NCI-H2029 treated with DMSO at 0.1 percent for 48 hours (cell line): ENCODE measurements at regions not wholly inside any gene's neighbourhood (a gene's known extent, or its start where the extent isn't known, plus 50 kb on each side); places are given as distances from the start of the nearest gene placed in this dataset.

Source experiments
- DNase-seq: peaks from one replicate; lab custom pipeline; 2025; lab: John Stamatoyannopoulos, UW

DNA sequence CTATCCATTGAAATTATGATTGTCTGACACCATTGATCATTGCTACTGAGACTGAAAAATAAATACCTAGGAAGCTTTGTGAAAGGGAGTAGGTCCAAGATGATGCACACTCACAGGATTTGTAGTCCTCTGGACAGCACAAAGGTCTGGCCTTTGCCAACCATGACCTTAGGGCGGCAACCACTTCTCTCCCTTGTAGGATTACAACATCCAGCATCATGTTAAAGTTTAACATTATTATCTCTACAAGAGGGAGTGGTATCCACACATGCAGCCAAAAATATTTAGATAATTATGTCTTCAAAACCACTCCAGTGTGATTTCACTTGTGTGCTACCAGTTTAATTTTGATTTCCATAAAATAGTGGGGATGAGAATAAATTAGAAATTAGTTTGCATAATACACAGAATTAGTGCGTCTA lies 51.1 kb upstream of the NHSL1 start:
- DNase-seq: no peak

DNA sequence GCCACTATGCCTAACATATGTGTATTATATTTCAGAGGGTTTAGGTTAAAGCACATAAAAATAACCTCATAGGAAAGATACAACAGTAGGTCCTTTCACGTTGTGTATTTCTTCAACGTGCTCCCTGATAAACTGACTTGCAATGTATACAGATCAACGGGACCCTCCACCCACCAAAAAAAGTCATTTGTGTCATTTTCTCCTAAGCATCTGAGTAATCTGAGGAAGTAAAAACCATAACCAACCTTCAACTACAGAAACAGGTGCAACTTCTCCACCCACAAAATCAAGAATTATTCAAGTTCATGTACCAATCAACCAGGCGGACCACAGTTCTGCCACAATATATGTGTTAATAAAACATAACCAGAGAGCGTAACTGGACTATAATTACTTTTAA lies 54.9 kb upstream of the NHSL1 start:
- no peak for DNase-seq

DNA sequence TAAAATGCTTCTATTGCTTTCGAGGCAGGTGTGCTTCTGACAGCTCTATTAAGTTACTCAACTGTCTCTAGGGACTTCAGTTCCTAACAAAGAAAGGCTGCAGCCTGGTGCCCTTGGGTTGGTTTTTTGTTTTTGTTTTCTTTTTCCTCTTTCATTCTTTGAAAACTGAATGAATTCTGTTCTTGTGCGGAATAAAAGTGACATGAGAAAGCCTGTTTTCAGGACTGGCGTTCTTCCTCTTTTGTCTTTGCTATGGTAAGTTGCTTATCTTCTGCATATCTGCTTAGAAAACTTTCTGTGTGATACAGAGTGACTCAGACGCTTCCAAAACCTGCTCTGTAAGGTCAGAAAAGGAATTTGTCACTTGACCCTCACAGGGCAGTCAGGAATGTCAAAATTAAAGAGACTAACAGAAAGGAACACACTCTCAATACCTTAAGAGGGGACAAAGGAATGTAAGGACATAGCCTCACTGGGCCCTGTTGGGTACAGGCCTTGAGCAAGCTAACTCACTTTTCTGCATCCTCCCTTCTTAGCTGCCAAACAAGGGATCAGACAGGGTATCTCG lies 56.2 kb upstream of the NHSL1 start:
- DNase-seq: no peak

DNA sequence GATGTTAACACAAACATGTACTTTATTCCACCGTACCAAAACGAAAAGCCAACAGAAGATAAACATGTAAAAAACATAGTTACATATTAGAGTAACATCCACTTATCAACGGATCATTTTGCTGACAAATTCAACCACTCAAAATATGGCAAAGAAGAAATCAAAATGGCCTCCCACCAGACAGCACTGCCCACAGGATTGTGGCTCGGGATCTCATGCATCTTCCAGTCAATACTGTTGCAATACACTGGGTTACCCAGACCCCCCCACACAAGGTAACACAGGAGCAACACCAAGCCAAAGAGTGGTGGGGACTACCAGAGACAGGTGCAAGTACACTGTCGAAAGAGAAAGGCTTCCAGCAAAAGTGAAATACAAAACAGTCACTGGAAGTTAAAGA lies 57.9 kb upstream of the NHSL1 start:
- DNase-seq: no peak

DNA sequence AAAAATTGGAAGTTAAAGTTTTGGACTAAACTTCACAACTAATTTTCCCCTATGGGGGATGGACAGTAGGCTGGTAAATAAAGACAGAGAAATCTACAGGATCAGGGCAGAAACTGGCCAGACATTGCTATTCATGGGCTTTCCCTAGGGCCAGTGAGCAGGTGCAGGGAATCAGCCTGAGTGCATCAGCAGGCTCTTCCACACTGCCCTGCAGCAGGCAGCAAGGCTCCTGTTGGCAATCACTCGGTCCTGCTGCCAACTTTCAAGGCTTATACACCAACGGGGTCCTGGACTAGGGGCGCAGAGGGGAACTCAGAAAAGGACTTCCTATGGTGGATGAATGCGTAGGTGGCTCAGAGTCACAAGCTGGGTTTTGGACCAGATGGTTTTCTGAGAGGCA lies 59.8 kb upstream of the NHSL1 start:
- no peak for DNase-seq

DNA sequence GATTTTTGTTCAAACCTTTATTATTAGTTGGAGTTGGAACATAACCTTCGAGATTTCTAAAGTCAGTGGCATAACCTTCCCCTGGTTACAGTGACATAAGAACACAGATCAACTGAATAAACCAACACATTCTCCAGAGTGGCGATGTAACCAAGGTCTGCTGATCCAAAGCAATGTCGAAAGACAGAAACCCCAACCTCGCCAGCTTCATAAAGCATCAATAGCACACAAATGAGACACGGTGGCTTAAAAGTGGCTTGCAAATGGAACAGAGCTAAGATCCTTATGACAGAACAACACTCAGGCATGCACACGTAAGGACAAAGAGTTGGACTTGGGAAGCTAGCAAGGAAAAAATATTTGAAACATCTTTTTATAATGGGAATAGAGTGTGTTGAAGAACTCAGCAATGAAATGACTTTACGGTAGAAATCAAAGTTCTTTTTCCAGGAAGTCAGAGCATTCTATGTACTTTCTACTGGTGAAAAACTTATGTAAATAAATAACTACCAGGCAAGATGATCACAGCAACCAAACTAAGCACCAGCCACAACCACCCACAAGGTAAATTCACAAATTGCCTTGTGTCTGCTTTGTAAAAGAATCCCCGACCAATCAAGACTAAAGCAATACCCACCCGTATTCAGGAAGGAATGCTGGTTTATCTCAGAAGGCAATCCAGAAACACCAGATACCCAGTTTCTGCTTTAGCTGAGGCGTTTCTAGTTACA lies 61.0 kb upstream of the NHSL1 start:
- no peak for DNase-seq

DNA sequence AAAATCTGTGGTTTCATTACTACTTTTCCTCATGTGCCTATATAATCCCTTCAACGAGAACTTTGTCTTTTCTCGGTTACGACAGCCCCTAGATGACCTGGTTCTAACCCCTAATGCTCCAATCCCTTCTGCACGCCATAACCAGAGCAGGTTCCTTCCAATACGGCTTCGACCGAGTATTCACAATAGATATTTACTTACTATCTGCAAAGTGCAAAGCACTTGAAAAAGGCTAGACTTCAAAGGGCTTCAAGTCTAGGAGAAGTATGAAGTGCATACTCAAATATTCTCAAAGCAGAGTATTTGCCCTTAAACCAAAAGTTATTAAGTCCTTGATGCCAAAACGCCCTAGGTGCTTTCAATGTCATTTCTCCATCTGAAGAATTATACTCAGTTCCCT lies 63.4 kb upstream of the NHSL1 start:
- DNase-seq: no peak

DNA sequence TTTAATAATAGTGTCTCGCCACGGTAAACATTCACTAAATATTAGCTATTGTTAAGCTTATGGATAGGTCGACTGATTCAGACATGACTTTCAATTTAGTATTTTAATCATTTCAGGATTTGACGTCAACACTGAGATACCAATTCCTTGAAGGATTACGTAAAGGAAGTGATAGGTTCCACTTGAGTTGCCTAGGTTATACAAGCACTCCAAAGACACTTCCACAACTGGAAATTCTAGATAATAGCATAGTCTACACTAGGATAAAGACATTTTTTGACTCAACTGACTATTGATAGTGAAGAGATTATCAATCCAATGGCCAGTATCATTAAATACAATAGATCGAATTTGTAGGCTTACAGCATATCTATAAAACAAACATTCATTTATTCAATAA lies 63.9 kb upstream of the NHSL1 start:
- DNase-seq: no peak

DNA sequence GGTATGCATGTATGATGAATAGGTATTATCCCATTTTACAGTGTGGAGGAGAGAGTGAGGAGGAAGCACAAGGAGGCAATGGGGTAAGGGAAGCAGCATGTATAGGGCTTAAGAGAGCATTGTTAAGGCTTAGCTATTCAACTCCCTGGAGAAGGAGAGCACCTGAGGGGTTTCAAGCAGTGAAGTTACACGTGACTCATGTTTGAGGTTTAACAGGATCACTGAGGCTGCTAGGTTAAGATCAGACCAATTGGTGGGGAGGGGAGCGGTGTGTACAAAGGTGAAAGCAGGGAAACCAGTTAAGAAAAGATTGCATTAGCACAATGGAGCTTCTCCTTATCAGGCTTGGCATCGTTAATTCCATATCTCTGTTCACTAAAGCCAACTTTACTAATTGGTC lies 64.4 kb upstream of the NHSL1 start:
- DNase-seq: no peak

DNA sequence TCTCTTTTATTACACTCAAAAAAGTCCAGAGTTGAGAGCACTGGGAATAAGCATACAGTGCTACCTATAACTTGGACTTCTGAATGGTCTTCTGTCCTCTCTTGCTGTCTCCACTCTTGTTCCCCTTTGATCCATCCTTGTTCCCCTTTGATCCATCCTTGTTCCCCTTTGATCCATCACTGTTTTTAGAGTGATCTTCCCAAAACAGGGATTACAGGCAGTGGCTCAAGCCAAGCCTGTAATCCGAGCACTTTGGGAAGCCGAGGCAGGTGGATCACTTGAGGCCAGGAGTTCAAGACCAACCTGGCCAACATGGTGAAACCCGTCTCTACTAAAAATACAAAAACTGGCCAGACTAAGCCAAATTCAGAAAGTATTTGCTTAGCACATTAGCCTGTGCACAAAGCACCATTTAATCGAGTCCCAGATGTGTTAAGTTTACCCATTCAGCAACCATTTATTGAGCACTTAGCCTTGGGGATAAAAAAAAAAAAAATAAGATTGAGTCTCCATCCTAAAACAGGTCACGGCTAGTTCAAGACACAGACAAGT lies 65.0 kb upstream of the NHSL1 start:
- no peak for DNase-seq

DNA sequence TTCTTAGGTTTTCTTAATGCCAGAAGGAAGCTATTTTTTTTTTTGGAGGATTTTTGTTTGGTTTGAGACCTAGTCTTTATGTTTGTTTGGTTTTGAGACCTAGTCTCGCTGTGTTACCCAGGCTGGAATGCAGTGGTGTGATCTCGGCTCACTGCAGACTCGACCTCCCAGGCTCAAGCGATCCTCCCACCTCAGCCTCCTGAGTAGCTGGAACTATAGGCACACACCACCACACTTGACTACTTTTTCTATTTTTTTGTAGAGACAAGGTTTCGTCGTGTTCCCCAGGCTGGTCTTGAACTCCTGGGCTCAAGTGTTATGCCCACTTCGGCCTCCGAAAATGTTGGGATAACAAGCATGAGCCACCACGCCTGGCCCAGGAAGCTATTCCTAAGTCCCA lies 67.8 kb upstream of the NHSL1 start:
- no peak for DNase-seq

DNA sequence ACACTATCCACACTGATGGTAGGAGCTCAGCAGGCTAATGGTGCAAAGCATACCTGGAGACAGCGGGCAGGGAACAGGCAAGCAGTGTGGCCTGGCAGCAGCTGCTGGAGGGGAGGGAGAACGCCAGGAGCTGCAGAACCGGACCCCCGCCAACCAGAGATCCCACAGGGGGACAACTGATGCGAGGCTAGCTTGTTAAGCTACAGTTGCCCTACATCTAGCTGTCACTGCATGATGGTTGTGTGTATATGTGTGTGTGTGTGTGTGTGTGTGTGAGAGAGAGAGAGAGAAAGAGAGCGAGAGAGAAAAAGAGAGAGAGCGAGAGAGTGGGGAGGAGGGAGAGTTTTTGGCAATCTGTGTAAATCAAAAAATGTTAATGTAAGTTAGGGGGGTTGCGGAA lies 69.7 kb upstream of the NHSL1 start:
- DNase-seq: no peak

DNA sequence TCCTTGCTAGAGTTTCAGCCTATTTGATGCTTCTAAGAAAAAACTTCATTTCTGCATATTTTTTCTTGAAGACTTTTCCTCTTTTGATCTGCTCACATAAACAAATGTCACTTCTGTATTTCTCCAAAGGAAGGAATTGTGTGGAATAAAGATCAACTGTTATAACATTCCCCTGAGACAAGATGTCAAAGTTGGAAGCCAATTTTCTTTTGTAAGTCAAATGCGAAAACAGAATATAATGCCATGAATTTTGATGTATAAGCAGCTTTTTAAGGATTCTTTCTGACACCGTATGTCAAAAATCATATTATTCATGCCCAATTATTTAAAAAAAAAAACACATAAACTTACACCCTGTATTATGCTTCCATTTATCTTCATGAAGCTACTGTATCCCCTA lies 70.3 kb upstream of the NHSL1 start:
- no peak for DNase-seq

DNA sequence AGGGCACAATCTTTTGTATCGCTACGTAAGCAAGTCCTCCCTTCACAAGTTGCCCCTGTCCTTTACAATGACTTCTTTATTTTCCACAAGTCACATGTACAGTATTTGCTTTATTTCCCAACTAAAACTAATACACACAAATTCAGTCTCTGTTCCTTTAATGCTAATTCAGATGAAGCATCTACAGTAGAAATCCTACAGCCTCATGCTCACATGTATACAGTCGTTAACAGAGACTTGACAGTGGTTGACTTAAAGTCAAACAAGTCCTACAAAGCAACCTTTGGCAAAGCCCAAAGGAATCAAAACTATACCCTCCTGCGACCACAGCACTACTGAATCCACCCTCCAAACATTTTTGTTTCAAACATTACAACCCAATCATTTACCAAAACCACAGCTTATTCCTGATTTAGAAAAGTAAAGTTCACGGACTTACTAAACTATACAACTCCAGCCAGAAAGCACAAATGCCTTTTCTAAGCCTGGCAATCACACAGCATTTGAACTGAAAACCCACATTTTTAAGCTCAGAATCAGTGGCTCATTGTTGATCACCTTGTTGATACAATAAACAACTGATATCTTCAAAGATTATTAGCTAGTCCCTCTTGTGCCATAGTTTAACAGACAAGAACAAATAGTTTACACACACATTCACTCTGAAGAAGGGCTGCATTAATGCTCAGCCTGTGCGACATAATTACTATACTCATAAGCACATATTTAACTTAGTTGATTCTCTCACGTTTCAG lies 70.9 kb upstream of the NHSL1 start:
- no peak for DNase-seq

DNA sequence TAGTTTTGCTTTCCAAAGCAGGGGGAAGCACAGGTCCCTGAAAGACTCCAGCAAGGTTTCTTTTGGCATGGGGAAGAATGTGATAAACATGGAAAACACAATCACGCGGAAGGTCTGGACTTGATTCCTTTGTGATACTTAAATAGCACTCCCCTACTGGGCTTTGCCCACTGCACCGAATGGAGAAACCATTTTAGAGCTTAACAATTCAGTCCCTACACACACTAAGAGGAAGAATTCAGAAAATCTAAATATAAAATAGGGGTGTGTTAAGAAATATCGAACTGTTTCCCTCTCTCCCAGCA lies 71.4 kb upstream of the NHSL1 start:
- no peak for DNase-seq

DNA sequence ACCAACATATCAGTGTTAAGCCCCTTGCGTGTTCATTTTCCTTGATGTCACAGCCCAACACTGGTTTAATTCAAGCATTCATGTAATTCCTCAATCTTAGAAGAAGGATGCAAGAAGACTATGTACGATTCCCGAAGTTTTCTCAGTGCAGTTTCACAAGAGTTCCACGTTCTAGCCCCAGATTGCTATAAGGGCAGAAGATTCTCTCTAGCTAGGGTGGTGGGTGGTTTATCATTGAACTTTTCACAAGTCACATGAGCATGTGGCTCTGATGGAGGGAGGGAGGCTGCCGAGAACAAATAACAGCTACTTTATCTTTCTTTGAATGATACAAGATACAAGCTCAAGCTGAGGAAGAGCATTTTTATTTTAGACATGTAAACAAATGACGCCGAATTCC lies 71.9 kb upstream of the NHSL1 start:
- DNase-seq: no peak

DNA sequence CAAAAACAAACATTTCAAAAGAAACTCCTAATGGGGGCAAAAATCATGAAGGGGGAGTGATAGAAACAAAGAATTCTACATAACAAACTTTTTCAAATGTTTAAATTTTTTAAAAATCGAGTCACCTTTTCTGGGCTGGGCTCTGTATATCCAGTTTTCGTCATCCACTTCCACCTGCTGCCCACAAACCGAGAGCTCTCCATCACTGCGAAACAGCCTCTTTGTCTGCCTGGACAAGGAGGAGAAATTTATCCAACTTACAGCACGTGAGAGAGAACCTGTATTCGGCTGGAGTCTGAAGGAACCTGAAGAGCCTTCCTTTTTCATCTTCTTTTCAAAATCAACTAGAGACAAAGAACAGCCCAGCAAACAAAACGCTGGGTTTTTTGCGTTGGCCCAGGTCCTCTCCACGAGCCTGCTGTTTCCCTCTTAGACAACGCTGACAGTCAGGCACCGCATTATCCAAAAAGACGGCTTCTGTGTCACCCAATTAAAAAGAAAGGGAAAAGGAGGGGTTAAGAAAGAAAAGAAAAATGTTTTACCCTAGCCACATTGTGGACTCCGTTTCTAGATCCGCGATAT lies 72.4 kb upstream of the NHSL1 start:
- no peak for DNase-seq

DNA sequence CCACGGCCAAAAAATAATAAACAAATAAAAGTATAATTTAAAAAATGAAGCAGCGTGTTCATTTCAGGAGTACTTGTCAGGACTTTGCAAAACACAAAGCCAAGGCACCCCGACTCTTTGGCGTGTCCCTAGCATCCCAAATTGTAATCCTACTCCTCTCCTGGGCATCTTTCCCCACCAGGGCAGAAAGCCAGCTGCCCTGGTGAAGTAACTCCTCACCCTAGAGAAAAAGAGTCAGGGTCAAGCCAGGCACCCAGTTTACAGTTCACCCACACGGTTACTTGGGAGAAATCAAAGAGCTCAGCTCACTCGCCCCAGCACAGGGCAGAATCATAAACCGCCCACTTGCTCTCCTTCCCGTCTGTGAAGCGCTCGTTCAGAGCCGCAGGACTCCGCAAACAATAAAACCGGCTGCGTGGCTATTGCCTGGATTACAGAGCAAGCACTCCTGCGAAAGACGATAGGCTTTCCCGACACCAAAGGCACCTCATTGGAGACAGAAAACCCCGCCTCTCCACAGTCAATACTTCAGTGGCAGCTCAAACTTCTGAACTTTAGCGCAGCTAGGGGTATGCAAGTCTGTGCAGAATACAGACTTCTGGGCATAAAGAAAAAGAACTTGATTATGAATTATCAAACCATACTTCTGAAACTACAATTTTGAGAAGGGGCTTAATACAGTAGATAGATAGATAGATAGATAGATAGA lies 73.0 kb upstream of the NHSL1 start:
- DNase-seq: peak; percentile 52

DNA sequence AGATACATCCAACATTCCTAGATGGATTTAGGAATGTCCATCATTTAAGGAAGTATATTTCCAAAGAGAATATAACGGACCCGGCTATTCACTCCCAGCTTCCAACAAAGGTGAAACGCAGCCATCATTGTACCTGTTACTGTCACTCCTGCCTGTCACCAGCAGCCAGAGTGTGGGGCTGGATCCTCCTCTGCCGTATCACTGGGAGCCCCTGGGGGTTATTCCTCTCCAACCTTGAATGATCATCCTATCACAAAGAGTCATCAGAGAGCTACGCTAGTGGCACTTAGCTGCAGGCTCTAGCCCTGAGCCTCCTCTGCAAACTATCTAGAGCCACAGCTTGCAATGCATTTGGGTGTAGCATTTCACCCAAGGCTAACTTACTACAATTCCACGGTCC lies 73.6 kb upstream of the NHSL1 start:
- no peak for DNase-seq

DNA sequence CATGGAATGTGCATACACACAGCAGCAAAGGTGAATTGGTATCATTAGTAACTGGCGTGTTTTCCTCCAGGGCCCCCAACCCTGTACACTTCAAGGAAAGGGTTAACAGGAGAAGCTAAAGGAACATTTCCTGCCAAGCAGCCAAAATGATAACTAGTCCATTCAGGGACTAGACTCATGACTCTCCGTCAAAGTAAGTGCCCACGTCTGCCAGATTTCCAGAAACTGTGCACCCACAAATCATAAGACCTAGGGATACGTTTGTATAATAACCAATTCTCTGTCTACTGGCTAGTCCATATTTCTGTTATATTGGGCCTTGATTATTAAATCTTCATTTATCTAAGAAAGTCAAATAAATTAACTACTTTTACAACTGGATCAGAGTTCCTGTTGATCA lies 76.0 kb upstream of the NHSL1 start:
- no peak for DNase-seq

DNA sequence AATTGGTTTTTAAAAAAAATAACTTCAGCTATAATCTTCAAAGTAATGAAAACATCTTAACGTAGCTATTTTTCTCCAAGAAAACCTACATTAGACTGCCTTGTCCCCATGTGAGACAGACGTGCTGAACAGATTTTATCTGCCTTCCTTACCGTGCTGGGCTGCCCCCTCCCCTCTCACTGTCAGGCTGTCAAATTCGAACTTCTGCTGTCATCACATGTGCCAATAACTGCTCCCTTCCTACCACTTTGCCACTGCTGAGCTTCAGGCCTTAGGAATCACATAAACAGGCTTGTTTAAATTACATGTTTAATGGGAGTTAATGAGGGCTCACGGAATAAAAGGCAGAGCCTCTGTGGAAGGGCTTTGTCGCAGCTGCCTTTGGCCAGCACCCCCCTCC lies 77.0 kb upstream of the NHSL1 start:
- DNase-seq: no peak

DNA sequence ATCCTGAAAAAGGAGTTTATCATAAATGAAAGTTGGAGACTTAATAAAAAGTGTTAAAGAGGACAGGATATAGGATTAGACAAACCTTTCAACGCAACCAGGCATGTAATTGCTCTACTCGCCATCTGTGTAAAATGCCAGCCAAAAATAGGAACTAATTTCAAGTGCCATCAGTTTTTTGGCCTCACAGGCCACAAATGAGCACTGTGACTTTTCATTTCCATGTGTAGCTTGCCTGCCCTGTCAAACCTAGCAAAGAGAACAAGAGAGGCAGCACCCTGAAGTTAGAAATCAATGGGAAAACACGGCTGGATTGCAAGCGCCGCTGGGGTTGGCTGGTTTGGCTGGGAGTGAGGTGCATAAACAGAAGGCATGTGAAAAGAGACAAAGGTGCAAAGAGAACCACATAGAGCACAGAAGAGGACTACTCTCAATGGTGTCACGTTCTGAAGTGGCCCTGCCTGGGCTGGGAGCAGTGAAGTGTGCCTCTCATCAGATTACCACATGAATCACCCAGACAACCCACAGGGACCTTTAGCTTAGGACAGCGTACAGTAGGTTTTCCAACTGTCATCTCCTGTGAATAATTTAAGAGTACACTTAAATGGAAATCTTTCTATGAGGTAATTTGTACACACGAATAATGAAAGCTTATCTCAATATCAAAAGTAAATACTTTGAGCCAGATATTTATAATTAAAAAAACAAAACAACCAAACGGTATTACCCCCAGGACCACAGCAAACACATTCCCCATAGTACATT lies 78.0 kb upstream of the NHSL1 start:
- DNase-seq: peak; percentile 83
